ENCODE measurements at regions not wholly inside any gene's neighbourhood (a gene's known extent, or its start where the extent isn't known, plus 50 kb on each side); places are given as distances from the start of the nearest gene placed in this dataset.

DNA sequence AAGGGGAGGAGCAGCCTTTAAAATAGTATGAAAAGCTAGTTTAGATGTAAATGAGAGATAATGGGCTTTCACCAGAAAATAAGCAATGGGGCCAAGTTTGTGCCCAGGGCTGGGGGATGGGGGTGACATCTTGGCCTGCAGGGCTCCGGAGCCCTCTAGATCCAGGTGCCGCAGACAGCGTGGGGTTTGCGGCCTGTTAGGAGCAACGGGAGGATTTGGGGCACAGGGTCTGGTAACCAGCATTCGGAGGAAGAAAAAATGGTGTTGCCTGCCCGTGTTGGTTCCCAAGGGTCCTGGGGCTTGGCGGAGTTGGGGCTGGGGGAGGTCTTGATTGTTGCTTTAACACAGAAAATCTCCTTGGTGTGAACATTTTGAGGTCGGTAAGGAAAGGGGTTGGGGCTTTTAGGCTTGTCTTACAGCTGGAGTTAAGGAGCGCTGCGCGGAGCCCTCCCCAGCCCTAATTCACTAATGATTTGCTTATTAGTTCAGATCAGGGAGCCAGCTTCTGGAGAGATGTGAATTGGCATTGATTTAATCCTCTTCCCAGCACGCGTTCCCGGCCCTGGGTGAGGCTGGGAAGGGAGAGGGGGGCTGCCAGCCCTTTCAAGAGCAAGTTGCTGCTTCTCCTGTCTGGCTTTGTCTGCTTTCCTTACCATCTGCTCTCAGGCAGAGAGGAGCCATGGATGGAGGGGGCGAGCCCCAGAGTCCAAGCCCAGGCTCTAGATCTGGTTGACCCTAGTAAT is 443.4 kb downstream of the BCOR start:
- no peaks in the 10 kb centered on the region for H3K36me3 Mint-ChIP-seq
- H3K4me3 Mint-ChIP-seq, result no peak overlapping the region
- no peaks in the 10 kb centered on the region for H3K9me3 Mint-ChIP-seq
- no peaks in the 10 kb centered on the region for H3K9me3 ChIP-seq (ENCODE audit: control insufficient read depth, insufficient read depth, low read length)
- DNase-seq (no peak), ATAC-seq (no peak)
- H3K27ac ChIP-seq (ENCODE audit: low read length), result no peak overlapping the region
- no peaks in the 10 kb centered on the region for H3K36me3 ChIP-seq (ENCODE audit: control insufficient read depth, insufficient read depth, low read length)
- intact Hi-C loops (cut with micrococcal nuclease), result no loop called here
- no peaks in the 10 kb centered on the region for H3K4me1 Mint-ChIP-seq
- H3K27ac Mint-ChIP-seq, result no peak overlapping the region
- H3K27me3 ChIP-seq (ENCODE audit: control insufficient read depth, insufficient read depth, low read length), result no peaks in the 10 kb centered on the region
- no peaks in the 10 kb centered on the region for H3K4me1 ChIP-seq (ENCODE audit: control insufficient read depth, insufficient read depth, low read length)
- H3K27me3 Mint-ChIP-seq (ENCODE audit: low read depth in 2 of 2), result peaks cover 19 to 61% of the 10 kb centered on the region in 2 donors
- TF ChIP-seq CTCF (IDR thresholded peaks at IDR 0.05), result no peak
- H3K4me3 ChIP-seq (ENCODE audit: low read length), result no peak overlapping the region
- WGBS (ENCODE audit: insufficient coverage), result 91% methylated on average over 10 of the region's 16 CpGs

DNA sequence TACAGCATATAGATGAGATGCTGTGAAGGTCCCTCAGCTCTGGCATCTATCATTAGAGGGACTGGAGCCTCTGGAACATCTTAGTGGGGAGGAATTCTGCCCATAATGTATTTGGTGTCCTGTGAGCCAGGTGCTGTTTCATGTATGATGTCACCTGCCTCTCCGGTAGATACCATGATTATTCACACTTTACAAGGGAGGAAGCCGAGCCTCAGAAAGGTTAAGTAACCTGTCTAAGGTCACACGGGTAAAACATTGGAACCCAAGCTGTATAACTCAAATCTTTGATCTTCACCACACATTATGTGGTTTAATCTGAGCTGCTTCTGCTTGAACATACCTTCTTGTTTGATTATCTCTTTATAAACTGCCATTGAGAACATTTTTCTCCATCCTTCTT is 442.8 kb downstream of the BCOR start:
- DNase-seq (no peak), ATAC-seq (no peak)
- Histone ChIP-seq H3K27me3 (ENCODE audit: control insufficient read depth, insufficient read depth, low read length) (no peaks in the 10 kb centered on the region), H3K27ac (ENCODE audit: low read length) (no peak overlapping the region), H3K9me3 (ENCODE audit: control insufficient read depth, insufficient read depth, low read length) (no peaks in the 10 kb centered on the region), H3K4me3 (ENCODE audit: low read length) (no peak overlapping the region), H3K36me3 (ENCODE audit: control insufficient read depth, insufficient read depth, low read length) (no peaks in the 10 kb centered on the region), H3K4me1 (ENCODE audit: control insufficient read depth, insufficient read depth, low read length) (no peaks in the 10 kb centered on the region)
- H3K9me3 Mint-ChIP-seq, result no peaks in the 10 kb centered on the region
- H3K4me1 Mint-ChIP-seq, result no peaks in the 10 kb centered on the region
- peaks cover 19 to 61% of the 10 kb centered on the region in 2 donors for H3K27me3 Mint-ChIP-seq (ENCODE audit: low read depth in 2 of 2)
- no peak for TF ChIP-seq CTCF (IDR thresholded peaks at IDR 0.05)
- H3K4me3 Mint-ChIP-seq, result no peak overlapping the region
- H3K27ac Mint-ChIP-seq, result no peak overlapping the region
- 47% methylated on average over 3 of the region's 3 CpGs for WGBS (ENCODE audit: insufficient coverage)
- H3K36me3 Mint-ChIP-seq, result no peaks in the 10 kb centered on the region
- intact Hi-C loops (cut with micrococcal nuclease), result no loop called here

- 76% methylated on average over 2 of the region's 6 CpGs for WGBS (ENCODE audit: insufficient coverage)
- intact Hi-C loops (cut with micrococcal nuclease), result no loop called here
- TF ChIP-seq CTCF (IDR thresholded peaks at IDR 0.05), result no peak
- DNase-seq (no peak), ATAC-seq (no peak)
- Histone ChIP-seq H3K27me3 (ENCODE audit: control insufficient read depth, insufficient read depth, low read length) (no peaks in the 10 kb centered on the region), H3K4me3 (ENCODE audit: low read length) (no peak overlapping the region), H3K9me3 (ENCODE audit: control insufficient read depth, insufficient read depth, low read length) (no peaks in the 10 kb centered on the region), H3K36me3 (ENCODE audit: control insufficient read depth, insufficient read depth, low read length) (no peaks in the 10 kb centered on the region), H3K27ac (ENCODE audit: low read length) (no peak overlapping the region), H3K4me1 (ENCODE audit: control insufficient read depth, insufficient read depth, low read length) (no peaks in the 10 kb centered on the region)
- Mint-ChIP-seq H3K4me3 (no peak overlapping the region), H3K36me3 (no peaks in the 10 kb centered on the region), H3K27ac (no peak overlapping the region), H3K27me3 (ENCODE audit: low read depth in 2 of 2) (peaks cover 0 to 10% of the 10 kb centered on the region in 2 donors), H3K9me3 (no peaks in the 10 kb centered on the region), H3K4me1 (no peaks in the 10 kb centered on the region)
Observed at GRCh38 chrX:39661116-39661907, 436.4 kb downstream of the BCOR start.

All from natural killer cell (primary cell).